ENCODE measurements at regions not wholly inside any gene's neighbourhood (a gene's known extent, or its start where the extent isn't known, plus 50 kb on each side); places are given as distances from the start of the nearest gene placed in this dataset.
A peak's percentile ranks its signal among the peaks of the same experiment; 100 is the strongest.

DNA sequence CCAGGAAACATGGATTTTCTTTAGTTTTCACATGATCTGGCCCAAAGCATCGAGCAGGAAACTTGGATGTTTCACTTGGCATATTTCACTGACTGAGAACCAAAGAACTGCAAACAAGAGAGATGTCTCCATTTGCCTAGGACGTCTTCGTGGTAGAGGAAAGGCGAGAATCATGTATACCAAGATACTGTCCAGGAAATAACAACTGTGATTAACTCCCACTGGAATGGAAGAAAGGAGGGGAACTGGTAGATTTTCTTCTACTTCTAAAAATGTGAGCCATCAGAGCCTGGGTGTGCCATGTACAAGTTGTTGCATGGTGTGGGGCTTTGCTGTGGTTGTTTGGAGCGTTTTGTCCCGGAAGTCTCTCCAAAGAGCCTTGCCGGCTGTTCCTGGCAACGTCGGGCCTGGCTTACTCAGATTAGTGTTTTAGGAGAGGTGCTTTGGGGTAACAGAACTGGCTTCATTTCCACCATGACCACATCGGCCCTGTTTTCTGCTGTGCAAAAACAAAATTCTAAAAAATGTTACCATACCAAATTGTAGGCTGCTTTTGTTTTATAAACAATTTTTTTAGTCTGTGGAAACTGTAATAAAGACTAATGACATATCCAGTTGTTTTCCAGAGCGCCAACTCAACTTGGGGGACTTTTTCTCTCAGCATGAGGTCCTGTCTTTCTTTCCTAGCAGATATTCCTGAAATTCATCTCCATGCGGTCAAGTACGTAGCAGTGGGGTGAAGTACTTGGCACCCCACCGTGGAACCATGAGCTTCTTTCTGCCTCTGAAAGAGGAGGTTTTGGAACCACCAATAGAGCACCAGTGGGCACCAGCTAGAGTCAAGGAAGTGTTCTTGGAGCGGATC, 118.3 kb downstream of the TM2D1 start:
- Histone ChIP-seq H3K27ac (peak overlapping the region in 1 of 4 donors; percentile 22), H3K27me3 (no peaks in the 10 kb centered on the region), H3K4me3 (no peak overlapping the region), H3K4me1 (no peaks in the 10 kb centered on the region), H3K36me3 (replicated peaks in 1 of 2; ENCODE audit: insufficient read depth in 1 of 2, low read depth in 2 of 2) (no peaks in the 10 kb centered on the region), H3K9me3 (no peaks in the 10 kb centered on the region)
- intact Hi-C loops (cut with DNase I) = no loop called here
- DNase-seq (peak in 3 of 4 donors; percentile 30 to 57 (median 38)), ATAC-seq (peak; percentile 35)
- 75 to 88% methylated on average over 15 of the region's 15 CpGs for WGBS, 2 donors
- TF ChIP-seq, protein P1, sequence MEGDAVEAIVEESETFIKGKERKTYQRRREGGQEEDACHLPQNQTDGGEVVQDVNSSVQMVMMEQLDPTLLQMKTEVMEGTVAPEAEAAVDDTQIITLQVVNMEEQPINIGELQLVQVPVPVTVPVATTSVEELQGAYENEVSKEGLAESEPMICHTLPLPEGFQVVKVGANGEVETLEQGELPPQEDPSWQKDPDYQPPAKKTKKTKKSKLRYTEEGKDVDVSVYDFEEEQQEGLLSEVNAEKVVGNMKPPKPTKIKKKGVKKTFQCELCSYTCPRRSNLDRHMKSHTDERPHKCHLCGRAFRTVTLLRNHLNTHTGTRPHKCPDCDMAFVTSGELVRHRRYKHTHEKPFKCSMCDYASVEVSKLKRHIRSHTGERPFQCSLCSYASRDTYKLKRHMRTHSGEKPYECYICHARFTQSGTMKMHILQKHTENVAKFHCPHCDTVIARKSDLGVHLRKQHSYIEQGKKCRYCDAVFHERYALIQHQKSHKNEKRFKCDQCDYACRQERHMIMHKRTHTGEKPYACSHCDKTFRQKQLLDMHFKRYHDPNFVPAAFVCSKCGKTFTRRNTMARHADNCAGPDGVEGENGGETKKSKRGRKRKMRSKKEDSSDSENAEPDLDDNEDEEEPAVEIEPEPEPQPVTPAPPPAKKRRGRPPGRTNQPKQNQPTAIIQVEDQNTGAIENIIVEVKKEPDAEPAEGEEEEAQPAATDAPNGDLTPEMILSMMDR (IDR thresholded peaks at IDR 0.05) = no peak
- TF ChIP-seq POLR2A (IDR thresholded peaks at IDR 0.05) = no peak

DNA sequence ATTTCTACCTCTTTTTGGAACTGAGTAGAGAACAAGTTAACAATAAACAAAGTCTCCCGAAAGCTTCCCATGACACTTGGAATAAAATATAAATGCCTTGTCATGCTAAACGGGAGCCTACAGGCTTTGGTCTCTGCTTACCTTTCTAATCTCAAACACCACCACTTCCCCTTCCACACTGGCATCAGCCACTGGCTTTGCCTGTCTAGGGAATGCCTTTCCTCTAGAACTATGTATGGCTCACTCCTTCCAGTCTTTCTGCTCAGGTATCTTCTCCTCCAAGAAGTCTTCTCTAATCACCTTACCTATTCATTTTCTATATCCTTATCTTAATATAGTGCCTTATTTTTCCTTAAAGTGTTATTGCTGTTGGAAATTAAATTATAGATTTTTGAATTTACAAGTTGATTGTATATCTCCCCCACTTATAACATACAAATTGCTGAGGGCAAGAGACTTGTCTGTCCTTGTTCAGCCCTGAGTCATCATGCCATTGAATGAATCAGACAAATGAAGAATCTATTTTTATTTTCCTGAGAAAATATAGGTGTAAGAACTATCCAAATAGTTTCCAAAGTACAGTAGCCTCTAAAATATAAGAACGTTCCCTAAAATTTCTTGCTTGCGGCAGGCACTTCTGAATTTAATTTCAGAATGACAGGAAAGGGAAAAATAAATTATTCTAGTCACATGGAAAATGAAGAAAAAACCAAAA, 119.2 kb downstream of the TM2D1 start:
- Histone ChIP-seq H3K36me3 (replicated peaks in 1 of 2; ENCODE audit: insufficient read depth in 1 of 2, low read depth in 2 of 2) (no peaks in the 10 kb centered on the region), H3K27me3 (no peaks in the 10 kb centered on the region), H3K4me1 (no peaks in the 10 kb centered on the region), H3K9me3 (no peaks in the 10 kb centered on the region), H3K4me3 (no peak overlapping the region), H3K27ac (no peak overlapping the region)
- intact Hi-C loops (cut with DNase I) = no loop called here
- TF ChIP-seq POLR2A (IDR thresholded peaks at IDR 0.05) = no peak
- TF ChIP-seq, protein P1 (IDR thresholded peaks at IDR 0.05) = no peak
- no peak for DNase-seq
- no peak for ATAC-seq
- WGBS, 2 donors = 59 to 66% methylated on average over 4 of the region's 4 CpGs

GRCh38 chr1:61604684-61605083, 120.3 kb downstream of the TM2D1 start:
- Histone ChIP-seq H3K27ac (no peak overlapping the region), H3K4me1 (no peaks in the 10 kb centered on the region), H3K36me3 (replicated peaks in 1 of 2; ENCODE audit: insufficient read depth in 1 of 2, low read depth in 2 of 2) (no peaks in the 10 kb centered on the region), H3K4me3 (no peak overlapping the region), H3K9me3 (no peaks in the 10 kb centered on the region), H3K27me3 (no peaks in the 10 kb centered on the region)
- no peak for TF ChIP-seq POLR2A (IDR thresholded peaks at IDR 0.05)
- TF ChIP-seq, protein P1 (IDR thresholded peaks at IDR 0.05) = no peak
- 78 to 82% methylated on average over 1 of the region's 1 CpG for WGBS, 2 donors
- DNase-seq (no peak), ATAC-seq (no peak)
- intact Hi-C loops (cut with DNase I) = no loop called here

DNA sequence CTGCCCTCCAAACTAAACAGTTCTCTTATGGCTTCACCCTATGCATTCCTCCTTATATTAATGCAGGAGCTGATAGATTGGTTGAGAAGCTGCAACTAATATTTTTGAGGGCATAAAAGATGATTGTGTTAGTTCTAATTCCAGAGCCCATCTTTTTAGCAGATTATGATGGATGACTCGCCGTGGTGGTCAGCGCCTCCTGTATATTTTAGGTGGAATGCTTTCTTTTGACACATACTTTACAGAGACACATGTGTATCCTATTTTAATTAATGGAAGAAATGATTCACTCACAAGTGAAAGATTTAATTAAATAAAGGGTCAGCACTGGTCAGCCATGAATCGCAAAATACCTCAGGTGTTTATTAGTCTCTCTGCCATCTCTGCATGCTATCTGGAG, 120.7 kb downstream of the TM2D1 start:
- ATAC-seq (no peak), DNase-seq (no peak)
- Histone ChIP-seq H3K4me1 (no peaks in the 10 kb centered on the region), H3K4me3 (no peak overlapping the region), H3K9me3 (no peaks in the 10 kb centered on the region), H3K27ac (no peak overlapping the region), H3K27me3 (no peaks in the 10 kb centered on the region), H3K36me3 (replicated peaks in 1 of 2; ENCODE audit: insufficient read depth in 1 of 2, low read depth in 2 of 2) (no peaks in the 10 kb centered on the region)
- no peak for TF ChIP-seq POLR2A (IDR thresholded peaks at IDR 0.05)
- TF ChIP-seq, protein P1 (IDR thresholded peaks at IDR 0.05) = no peak
- 92 to 97% methylated on average over 4 of the region's 4 CpGs for WGBS, 2 donors
- intact Hi-C loops (cut with DNase I) = no loop called here

All from body of pancreas (tissue), 4 donors.